GM12872 (cell line): ENCODE measurements at regions not wholly inside any gene's neighbourhood (a gene's known extent, or its start where the extent isn't known, plus 50 kb on each side); places are given as distances from the start of the nearest gene placed in this dataset.

Source experiments
- CTCF ChIP-seq: IDR thresholded peaks from 3 replicates; pipeline ENCODE4 v1.5.1; 2011; ENCODE audit warnings: low read depth, mild to moderate bottlenecking, low read length, moderate library complexity; ENCODE audit not compliant: insufficient read depth

GRCh38 chr14:86971292-86971691 lies 1021.7 kb downstream of the GALC start:
- TF ChIP-seq CTCF, result no peak

GRCh38 chr14:86961106-86961716 lies 1031.8 kb downstream of the GALC start:
- TF ChIP-seq CTCF, result peak; percentile 64

GRCh38 chr14:86955771-86956354 lies 1037.1 kb downstream of the GALC start:
- no peak for TF ChIP-seq CTCF

- TF ChIP-seq CTCF, result no peak
These were observed 1038.4 kb downstream of the GALC start for GRCh38 chr14:86954623-86955022.

GRCh38 chr14:86946446-86946845 lies 1046.5 kb downstream of the GALC start:
- TF ChIP-seq CTCF, result no peak

GRCh38 chr14:86944434-86944833 lies 1048.5 kb downstream of the GALC start:
- TF ChIP-seq CTCF, result no peak

- TF ChIP-seq CTCF, result no peak
These were observed 1049.3 kb downstream of the GALC start for GRCh38 chr14:86943391-86944365.
